Omental fat pad (tissue), 3 donors: ENCODE measurements at regions not wholly inside any gene's neighbourhood (a gene's known extent, or its start where the extent isn't known, plus 50 kb on each side); places are given as distances from the start of the nearest gene placed in this dataset.
"Not testable (repeated sequence)": the region's sequence is repeated elsewhere in the genome, so short reads cannot be mapped to it uniquely, and the experiment has no call there.

ENCODE experiments used
- ATAC-seq: fragments of 150-250 bp; one replicate; pipeline ENCODE4 v1.9.1; 2016; ENCODE audit warnings: mild to moderate bottlenecking, moderate library complexity; ENCODE audit not compliant: low FRiP score
- DNase-seq: peaks from one replicate; pipeline ENCODE4 v3.0.0-alpha.2; 2019; ENCODE audit warnings: low spot score
- CTCF ChIP-seq, 3 donors: fragments of 450-650 bp; IDR thresholded peaks; one replicate each; pipeline ENCODE4 v1.5.1; 2016 to 2017; ENCODE audit warnings: antibody characterized with exemption in 3 of 3, mild to moderate bottlenecking in 3 of 3, moderate library complexity in 2 of 3

- ATAC-seq (no peak), DNase-seq (no peak)
- no peak for TF ChIP-seq CTCF (IDR thresholded peaks at IDR 0.05)
Observed at GRCh38 chr2:163046615-163047014, 208.0 kb upstream of the KCNH7 start.

GRCh38 chr2:163045830-163046229, 207.3 kb upstream of the KCNH7 start:
- ATAC-seq: no peak
- DNase-seq: no peak
- no peak for TF ChIP-seq CTCF (IDR thresholded peaks at IDR 0.05)

GRCh38 chr2:163044114-163044513, 205.5 kb upstream of the KCNH7 start:
- ATAC-seq (no peak), DNase-seq (no peak)
- TF ChIP-seq CTCF (IDR thresholded peaks at IDR 0.05): no peak

GRCh38 chr2:163043201-163043600, 204.6 kb upstream of the KCNH7 start:
- ATAC-seq: no peak
- TF ChIP-seq CTCF (IDR thresholded peaks at IDR 0.05): no peak
- no peak for DNase-seq

- ATAC-seq (no peak), DNase-seq (no peak)
- no peak for TF ChIP-seq CTCF (IDR thresholded peaks at IDR 0.05)
Observed at GRCh38 chr2:163039266-163039665, 200.7 kb upstream of the KCNH7 start.

- no peak for TF ChIP-seq CTCF (IDR thresholded peaks at IDR 0.05)
- ATAC-seq (no peak), DNase-seq (no peak)
Observed at GRCh38 chr2:163028807-163029206, 190.2 kb upstream of the KCNH7 start.

GRCh38 chr2:163026136-163026775, 187.7 kb upstream of the KCNH7 start:
- not testable (repeated sequence) for ATAC-seq, DNase-seq

- not testable (repeated sequence) for ATAC-seq, DNase-seq
Observed at GRCh38 chr2:163016882-163017281, 178.3 kb upstream of the KCNH7 start.
